ENCODE measurements at regions not wholly inside any gene's neighbourhood (a gene's known extent, or its start where the extent isn't known, plus 50 kb on each side); places are given as distances from the start of the nearest gene placed in this dataset.
"Not testable (repeated sequence)": the region's sequence is repeated elsewhere in the genome, so short reads cannot be mapped to it uniquely, and the experiment has no call there.

DNA sequence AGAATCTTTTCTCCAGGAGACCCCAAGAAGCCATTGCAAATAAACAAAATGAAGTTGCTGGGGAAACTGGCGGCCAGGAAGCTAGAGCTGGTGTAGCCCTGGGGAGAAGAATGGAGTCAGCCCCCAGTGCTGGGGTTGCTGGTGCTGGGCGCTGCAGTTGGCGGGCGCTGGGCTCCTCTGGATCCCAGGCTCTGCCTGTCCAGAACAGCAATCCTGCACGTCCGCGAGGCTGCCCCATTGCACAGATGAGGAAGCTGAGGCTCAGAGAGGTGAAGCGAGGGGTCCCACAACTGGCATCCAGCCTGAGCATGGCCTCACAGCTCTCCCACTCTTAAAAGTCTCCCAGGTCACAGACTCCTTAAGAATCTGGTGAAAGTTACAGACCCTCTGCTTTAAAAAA is 161.1 kb downstream of the OR4M2 start:
- Histone ChIP-seq H3K9me3 (replicated peaks; ENCODE audit: control insufficient read depth, insufficient read depth, low read length) (peaks cover 25% of the 10 kb centered on the region), H2AFZ (ENCODE audit: low read depth, low read length) (no peak overlapping the region), H3K36me3 (ENCODE audit: control insufficient read depth in 2 of 2, extremely low read depth in 1 of 2, insufficient read depth in 2 of 2, low read length in 2 of 2) (no peaks in the 10 kb centered on the region), H3K4me2 (ENCODE audit: insufficient read depth, low read length) (no peak overlapping the region), H3K4me1 (ENCODE audit: control insufficient read depth, extremely low read depth, insufficient read depth, low read length) (no peaks in the 10 kb centered on the region), H3K9ac (replicated peaks; ENCODE audit: extremely low read depth, insufficient read depth, low read length) (no peak overlapping the region), H4K20me1 (replicated peaks; ENCODE audit: control insufficient read depth, extremely low read depth, insufficient read depth, low read length) (no peaks in the 10 kb centered on the region), H3K27ac (ENCODE audit: insufficient read depth, low read depth, low read length) (no peak overlapping the region), H3K27me3 (ENCODE audit: control insufficient read depth in 2 of 2, insufficient read depth in 2 of 2, low read length in 2 of 2) (no peaks in the 10 kb centered on the region), H3K79me2 (ENCODE audit: control insufficient read depth, insufficient read depth, low read length) (no peaks in the 10 kb centered on the region), H3K9me1 (replicated peaks; ENCODE audit: control insufficient read depth, extremely low read depth, insufficient read depth, low read length) (no peaks in the 10 kb centered on the region), H3K4me3 (replicated peaks in 1 of 3; ENCODE audit: insufficient read depth in 1 of 3, low read depth in 1 of 3, low read length in 3 of 3) (no peak overlapping the region)
- no TSS peak for BruUV-seq (replicated peaks)
- dilution Hi-C loops (cut with MboI; ENCODE audit: extremely low pct_ligation_motif_present, low sequenced_read_pairs) = no loop called here
- CTCF ChIA-PET = no interaction called here
- FAIRE-seq (no peak), DNase-seq (ENCODE audit: low read depth, low spot score) (no peak)
- intact Hi-C loops (cut with micrococcal nuclease) = no loop called here
- POLR2A ChIA-PET = no interaction called here
- TF ChIP-seq EZH2 (IDR thresholded peaks at IDR 0.05; ENCODE audit: borderline replicate concordance, low read depth, low read length, severe bottlenecking) (no peak), JUN (IDR thresholded peaks at IDR 0.05; ENCODE audit: borderline replicate concordance, insufficient read depth, insufficient read length, low read depth) (no peak), POLR2AphosphoS5 (IDR thresholded peaks at IDR 0.05; ENCODE audit: insufficient read depth, low read depth, low read length) (no peak), POLR2A (IDR thresholded peaks at IDR 0.05; ENCODE audit: low read depth, low read length) (no peak), GATA2 (IDR thresholded peaks at IDR 0.05; ENCODE audit: insufficient read depth, insufficient read length, low read depth, low read length) (no peak), MYC (IDR thresholded peaks at IDR 0.05; ENCODE audit: low read depth, low read length) (no peak), FOS (IDR thresholded peaks at IDR 0.05; ENCODE audit: borderline replicate concordance, insufficient read depth, low read length) (no peak)
- TF ChIP-seq, protein P1, sequence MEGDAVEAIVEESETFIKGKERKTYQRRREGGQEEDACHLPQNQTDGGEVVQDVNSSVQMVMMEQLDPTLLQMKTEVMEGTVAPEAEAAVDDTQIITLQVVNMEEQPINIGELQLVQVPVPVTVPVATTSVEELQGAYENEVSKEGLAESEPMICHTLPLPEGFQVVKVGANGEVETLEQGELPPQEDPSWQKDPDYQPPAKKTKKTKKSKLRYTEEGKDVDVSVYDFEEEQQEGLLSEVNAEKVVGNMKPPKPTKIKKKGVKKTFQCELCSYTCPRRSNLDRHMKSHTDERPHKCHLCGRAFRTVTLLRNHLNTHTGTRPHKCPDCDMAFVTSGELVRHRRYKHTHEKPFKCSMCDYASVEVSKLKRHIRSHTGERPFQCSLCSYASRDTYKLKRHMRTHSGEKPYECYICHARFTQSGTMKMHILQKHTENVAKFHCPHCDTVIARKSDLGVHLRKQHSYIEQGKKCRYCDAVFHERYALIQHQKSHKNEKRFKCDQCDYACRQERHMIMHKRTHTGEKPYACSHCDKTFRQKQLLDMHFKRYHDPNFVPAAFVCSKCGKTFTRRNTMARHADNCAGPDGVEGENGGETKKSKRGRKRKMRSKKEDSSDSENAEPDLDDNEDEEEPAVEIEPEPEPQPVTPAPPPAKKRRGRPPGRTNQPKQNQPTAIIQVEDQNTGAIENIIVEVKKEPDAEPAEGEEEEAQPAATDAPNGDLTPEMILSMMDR (IDR thresholded peaks at IDR 0.05; ENCODE audit: extremely low read depth in 1 of 2, insufficient read depth in 1 of 2, low read depth in 1 of 2, low read length in 2 of 2) = no peak
- TF ChIP-seq, protein P2, sequence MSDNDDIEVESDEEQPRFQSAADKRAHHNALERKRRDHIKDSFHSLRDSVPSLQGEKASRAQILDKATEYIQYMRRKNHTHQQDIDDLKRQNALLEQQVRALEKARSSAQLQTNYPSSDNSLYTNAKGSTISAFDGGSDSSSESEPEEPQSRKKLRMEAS (IDR thresholded peaks at IDR 0.05; ENCODE audit: insufficient read depth, insufficient read length) = no peak

DNA sequence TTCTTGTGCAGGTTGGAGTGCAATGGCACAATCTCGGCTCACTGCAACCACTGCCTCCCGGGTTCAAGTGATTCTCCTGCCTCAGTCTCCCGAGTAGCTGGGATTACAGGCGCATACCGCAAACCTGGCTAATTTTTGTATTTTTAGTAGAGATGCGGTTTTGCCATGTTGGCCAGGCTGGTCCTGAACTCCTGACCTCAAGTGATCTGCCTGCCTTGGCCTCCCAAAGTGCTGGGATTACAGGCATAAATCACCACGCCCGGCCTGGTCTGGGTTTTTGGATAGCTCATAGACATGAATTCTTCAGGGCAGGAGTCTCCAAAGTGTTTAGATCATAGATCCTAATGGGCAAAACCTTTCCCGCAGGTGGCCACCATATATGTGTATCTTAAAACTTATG is 162.0 kb downstream of the OR4M2 start:
- H4K20me1 ChIP-seq (replicated peaks; ENCODE audit: control insufficient read depth, extremely low read depth, insufficient read depth, low read length); FAIRE-seq; BruUV-seq (replicated peaks); CTCF ChIA-PET; intact Hi-C loops (cut with micrococcal nuclease); H3K9ac ChIP-seq (replicated peaks; ENCODE audit: extremely low read depth, insufficient read depth, low read length); H3K4me1 ChIP-seq (ENCODE audit: control insufficient read depth, extremely low read depth, insufficient read depth, low read length); H3K4me3 ChIP-seq (replicated peaks in 1 of 3; ENCODE audit: insufficient read depth in 1 of 3, low read depth in 1 of 3, low read length in 3 of 3); H2AFZ ChIP-seq (ENCODE audit: low read depth, low read length); DNase-seq (ENCODE audit: low read depth, low spot score); H3K9me1 ChIP-seq (replicated peaks; ENCODE audit: control insufficient read depth, extremely low read depth, insufficient read depth, low read length); POLR2A ChIA-PET; H3K27me3 ChIP-seq (ENCODE audit: control insufficient read depth in 2 of 2, insufficient read depth in 2 of 2, low read length in 2 of 2); H3K27ac ChIP-seq (ENCODE audit: insufficient read depth, low read depth, low read length); dilution Hi-C loops (cut with MboI; ENCODE audit: extremely low pct_ligation_motif_present, low sequenced_read_pairs); H3K36me3 ChIP-seq (ENCODE audit: control insufficient read depth in 2 of 2, extremely low read depth in 1 of 2, insufficient read depth in 2 of 2, low read length in 2 of 2); H3K79me2 ChIP-seq (ENCODE audit: control insufficient read depth, insufficient read depth, low read length); H3K4me2 ChIP-seq (ENCODE audit: insufficient read depth, low read length): not testable (repeated sequence)
- H3K9me3 ChIP-seq (replicated peaks; ENCODE audit: control insufficient read depth, insufficient read depth, low read length) = peaks cover 24% of the 10 kb centered on the region
